Germinal center (tissue), 1 donor: ENCODE measurements at regions not wholly inside any gene's neighbourhood (a gene's known extent, or its start where the extent isn't known, plus 50 kb on each side); places are given as distances from the start of the nearest gene placed in this dataset.

Experiments
- DNase-seq: peaks from one replicate; pipeline ENCODE4 v3.0.0; 2012; ENCODE audit warnings: mixed read lengths, low spot score

GRCh38 chr5:23367874-23368273 lies 139.5 kb upstream of the PRDM9 start:
- DNase-seq: no peak

- no peak for DNase-seq
Measured at GRCh38 chr5:23353286-23353685, 154.1 kb upstream of the PRDM9 start.

GRCh38 chr5:23352446-23352845 lies 155.0 kb upstream of the PRDM9 start:
- no peak for DNase-seq

GRCh38 chr5:23343121-23343520 lies 164.3 kb upstream of the PRDM9 start:
- no peak for DNase-seq

- no peak for DNase-seq
Measured at GRCh38 chr5:23332650-23333251, 174.7 kb upstream of the PRDM9 start.

- DNase-seq: no peak
Measured at GRCh38 chr5:23330726-23331125, 176.7 kb upstream of the PRDM9 start.

- DNase-seq: no peak
Measured at GRCh38 chr5:23319901-23320300, 187.5 kb upstream of the PRDM9 start.

- no peak for DNase-seq
Measured at GRCh38 chr5:23318960-23319359, 188.4 kb upstream of the PRDM9 start.

- no peak for DNase-seq
Measured at GRCh38 chr5:23318166-23318565, 189.2 kb upstream of the PRDM9 start.

- DNase-seq: no peak
Measured at GRCh38 chr5:23316060-23316591, 191.3 kb upstream of the PRDM9 start.

- DNase-seq: no peak
Measured at GRCh38 chr5:23314827-23315226, 192.6 kb upstream of the PRDM9 start.

- no peak for DNase-seq
Measured at GRCh38 chr5:23305055-23305454, 202.4 kb upstream of the PRDM9 start.

GRCh38 chr5:23303836-23304235 lies 203.6 kb upstream of the PRDM9 start:
- DNase-seq: no peak

- no peak for DNase-seq
Measured at GRCh38 chr5:23303435-23303834, 204.0 kb upstream of the PRDM9 start.

GRCh38 chr5:23302438-23302837 lies 205.0 kb upstream of the PRDM9 start:
- DNase-seq: no peak

- no peak for DNase-seq
Measured at GRCh38 chr5:23289162-23289561, 218.2 kb upstream of the PRDM9 start.

- no peak for DNase-seq
Measured at GRCh38 chr5:23284656-23285055, 222.8 kb upstream of the PRDM9 start.

- DNase-seq: no peak
Measured at GRCh38 chr5:23274171-23274570, 233.2 kb upstream of the PRDM9 start.

GRCh38 chr5:23269981-23270380 lies 237.4 kb upstream of the PRDM9 start:
- DNase-seq: no peak

- DNase-seq: no peak
Measured at GRCh38 chr5:23268136-23268535, 239.3 kb upstream of the PRDM9 start.

GRCh38 chr5:23260621-23261020 lies 246.8 kb upstream of the PRDM9 start:
- no peak for DNase-seq

- DNase-seq: no peak
Measured at GRCh38 chr5:23257656-23258055, 249.8 kb upstream of the PRDM9 start.

GRCh38 chr5:23253621-23254198 lies 253.7 kb upstream of the PRDM9 start:
- DNase-seq: no peak

GRCh38 chr5:23242891-23243290 lies 264.5 kb upstream of the PRDM9 start:
- DNase-seq: no peak
